Cerebellar nuclear complex (tissue), 1 donor: ENCODE measurements at regions not wholly inside any gene's neighbourhood (a gene's known extent, or its start where the extent isn't known, plus 50 kb on each side); places are given as distances from the start of the nearest gene placed in this dataset.

Experiments used
- DNase-seq, 2 experiments: peaks; one replicate each; lab custom pipeline; 2025; lab: John Stamatoyannopoulos, UW

GRCh38 chr1:5497503-5497902, 494.7 kb downstream of the NPHP4 start:
- DNase-seq: no peak

GRCh38 chr1:5495596-5496410, 496.4 kb downstream of the NPHP4 start:
- no peak for DNase-seq

DNA sequence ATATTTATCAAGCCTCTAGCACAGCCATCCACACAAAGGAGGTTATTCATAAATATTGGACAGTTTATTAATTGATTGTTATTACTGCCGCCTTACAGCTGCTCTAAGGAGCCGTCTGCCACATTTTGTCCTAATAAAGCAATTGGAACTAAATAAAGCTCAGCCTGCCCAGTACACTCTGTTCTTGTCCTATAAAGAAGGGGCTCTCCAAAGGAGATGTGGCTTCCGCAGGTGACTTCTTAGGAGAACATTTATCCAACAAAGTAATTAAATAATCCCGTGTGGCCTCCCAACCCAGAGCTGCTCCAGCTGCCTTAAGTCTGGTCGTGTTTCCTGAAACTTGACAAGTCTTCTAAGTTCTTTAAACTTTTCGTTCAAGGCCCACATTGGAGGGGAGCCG, 497.7 kb downstream of the NPHP4 start:
- DNase-seq: no peak

- no peak for DNase-seq
Measured at GRCh38 chr1:5493851-5494311, 498.3 kb downstream of the NPHP4 start.

GRCh38 chr1:5493275-5493674, 498.9 kb downstream of the NPHP4 start:
- DNase-seq: no peak

DNA sequence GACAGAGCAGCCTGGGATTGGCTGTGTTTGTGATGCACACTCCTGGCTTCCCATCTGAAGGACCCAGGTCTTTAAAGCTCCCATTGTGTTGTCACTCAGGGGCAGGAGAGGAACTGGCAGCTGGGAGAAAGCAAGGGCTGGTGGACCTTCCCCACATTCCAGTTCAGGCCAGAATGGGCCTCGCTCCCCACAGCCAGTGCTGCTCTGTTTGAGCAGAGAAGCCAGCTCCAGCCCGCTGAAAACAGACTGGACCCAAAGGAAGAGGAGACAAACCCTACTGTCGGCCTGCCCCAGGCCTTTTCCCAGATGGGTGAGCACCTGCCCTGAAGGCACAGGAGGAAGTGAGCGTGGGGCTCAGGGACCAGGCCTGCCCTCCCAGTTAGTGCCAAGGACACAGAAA, 499.4 kb downstream of the NPHP4 start:
- DNase-seq: no peak

GRCh38 chr1:5491207-5491904, 500.9 kb downstream of the NPHP4 start:
- DNase-seq: no peak

GRCh38 chr1:5490635-5491034, 501.6 kb downstream of the NPHP4 start:
- DNase-seq: no peak

DNA sequence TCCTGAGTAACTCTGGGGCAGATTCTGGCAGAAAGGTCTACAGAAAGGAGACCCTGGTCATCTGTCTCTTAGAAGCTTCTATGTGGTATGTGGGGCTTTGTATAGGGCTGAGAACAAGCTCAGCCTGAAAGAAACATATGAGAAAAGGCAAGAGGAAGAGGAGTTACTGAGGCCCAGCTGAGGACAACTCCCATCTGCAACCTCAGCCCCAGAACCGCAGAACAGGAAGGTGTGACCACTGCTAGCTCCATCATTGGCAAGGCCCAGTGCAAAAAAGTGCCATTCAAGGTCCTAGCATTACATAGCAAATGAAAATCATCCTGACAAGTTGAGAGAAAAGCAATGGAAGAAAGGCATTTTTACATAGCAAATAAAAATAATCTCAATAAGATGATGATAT, 503.8 kb downstream of the NPHP4 start:
- DNase-seq: no peak

- no peak for DNase-seq
Measured at GRCh38 chr1:5485968-5486696, 506.1 kb downstream of the NPHP4 start.

DNA sequence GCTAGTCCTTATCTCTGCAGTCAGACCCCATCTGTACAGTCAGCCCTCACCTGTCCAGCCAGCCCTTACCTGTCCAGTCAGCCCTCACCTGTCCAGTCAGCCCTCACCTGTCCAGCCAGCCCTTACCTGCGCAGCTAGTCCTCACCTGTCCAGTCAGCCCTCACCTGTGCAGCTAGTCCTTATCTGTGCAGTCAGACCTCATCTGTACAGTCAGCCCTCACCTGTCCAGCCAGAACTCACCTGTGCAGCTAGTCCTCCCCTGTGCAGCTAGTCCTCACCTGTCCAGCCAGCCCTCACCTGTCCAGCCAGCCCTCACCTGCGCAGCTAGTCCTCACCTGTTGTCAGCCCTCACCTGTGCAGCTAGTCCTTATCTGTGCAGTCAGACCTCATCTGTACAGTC, 506.8 kb downstream of the NPHP4 start:
- DNase-seq: no peak

DNA sequence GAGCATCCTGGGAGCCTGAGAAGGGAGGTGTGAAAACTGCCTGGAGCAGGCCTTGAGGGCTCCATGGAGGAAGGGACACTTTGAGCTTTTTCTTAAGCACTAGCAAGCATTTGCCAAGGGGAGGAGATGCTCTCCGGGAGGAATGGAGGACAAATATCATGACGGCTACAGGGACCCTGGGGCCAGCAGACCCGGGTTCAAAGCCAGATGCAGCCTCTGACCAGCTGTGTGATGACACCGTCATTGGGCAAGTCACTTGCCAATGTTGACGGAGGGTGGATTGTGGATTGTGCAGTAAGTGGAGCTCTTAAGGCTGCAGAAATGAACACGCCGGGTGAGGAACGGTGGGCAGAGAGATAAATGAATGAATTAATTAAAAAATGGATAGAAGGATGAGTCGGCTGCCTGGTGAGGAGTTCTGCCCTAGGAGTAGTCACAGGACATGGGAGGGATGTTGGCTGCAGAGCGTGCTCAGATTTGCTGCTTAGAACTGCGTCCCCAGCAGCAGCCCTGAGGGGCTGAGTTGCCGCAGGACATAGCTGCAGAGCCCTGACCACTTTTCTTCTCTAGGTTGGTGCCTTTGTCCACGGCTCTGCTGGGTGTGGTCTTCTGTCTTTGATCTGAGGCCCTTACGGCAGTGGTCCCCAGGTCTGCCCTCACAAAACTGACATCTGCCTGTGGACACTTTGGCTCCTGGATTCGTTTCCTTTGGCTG, 507.6 kb downstream of the NPHP4 start:
- no peak for DNase-seq

DNA sequence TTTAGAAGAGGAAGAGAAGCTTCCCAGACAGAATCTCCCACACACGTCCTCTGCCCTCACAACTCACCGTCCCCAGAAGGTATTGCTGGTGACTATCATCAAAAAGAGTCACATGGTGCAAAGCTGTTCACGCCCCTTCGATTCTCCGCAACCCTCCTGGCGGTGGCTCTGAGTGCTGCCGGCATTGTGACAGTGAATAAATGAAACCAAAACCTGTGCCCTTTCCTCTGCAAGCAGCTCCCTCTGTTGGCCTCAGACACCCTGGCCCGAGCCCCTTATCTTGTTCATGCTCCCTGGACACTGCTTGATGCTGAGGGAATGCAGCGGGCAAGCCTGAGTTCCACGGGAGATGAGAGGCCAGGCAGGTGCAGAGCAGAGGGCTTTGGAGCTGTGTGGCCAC, 510.3 kb downstream of the NPHP4 start:
- DNase-seq: no peak

DNA sequence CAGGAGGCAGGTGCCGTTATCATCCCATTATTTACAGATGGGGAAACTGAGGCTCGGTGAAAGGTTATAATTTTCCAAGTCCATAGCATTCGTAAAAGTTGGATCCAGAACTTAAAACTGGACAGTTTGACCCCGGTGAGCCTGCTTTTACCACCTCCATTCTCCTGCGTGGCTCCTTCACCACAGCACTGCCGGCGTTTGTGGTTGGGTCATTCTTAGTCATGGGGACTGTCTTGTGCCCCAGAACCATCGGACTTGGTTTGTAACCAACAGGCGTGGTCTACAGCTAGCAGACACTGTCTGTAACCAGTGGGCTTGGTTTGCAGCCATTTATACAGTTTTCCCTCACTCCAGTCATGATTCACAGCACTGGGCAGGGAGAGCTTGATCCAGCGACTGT, 511.3 kb downstream of the NPHP4 start:
- no peak for DNase-seq

DNA sequence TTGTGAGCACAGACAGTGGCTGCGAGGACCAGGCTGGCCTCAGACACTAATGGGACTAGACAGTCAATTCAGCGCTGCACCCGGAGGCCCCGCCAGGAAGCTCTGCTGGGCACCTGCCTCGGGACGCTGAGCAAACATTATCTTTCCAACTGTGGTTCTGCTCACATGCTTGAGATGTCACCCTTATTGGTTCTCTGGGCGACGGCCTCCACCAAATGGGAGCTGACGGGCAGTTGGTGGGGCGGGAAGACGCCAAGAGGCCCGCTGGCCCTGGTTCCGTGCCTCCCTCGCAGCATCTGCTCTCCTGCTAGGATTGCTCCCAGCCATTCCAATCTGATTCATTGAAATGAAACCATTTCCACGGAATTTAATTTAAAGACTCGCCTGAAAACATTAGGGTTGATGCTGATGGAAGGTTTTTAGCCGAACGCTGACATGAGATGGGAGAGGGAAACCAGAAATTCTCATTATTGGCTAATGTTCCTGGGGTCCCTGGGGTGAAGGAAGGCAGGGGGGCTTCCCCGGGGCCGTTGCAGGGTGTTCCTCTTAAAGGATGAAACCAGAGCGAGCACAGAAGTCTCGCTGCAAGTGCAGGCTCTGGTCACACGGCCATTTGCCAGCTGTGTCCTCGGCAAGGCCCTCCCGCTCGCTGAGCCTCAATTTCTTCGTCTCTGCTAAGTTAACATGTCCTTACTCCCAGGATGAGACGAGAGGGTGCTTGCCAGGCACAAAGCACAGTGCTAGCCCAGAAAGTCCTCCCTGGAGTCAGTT, 512.2 kb downstream of the NPHP4 start:
- peak; percentile 52 to 63 for DNase-seq

- no peak for DNase-seq
Measured at GRCh38 chr1:5478961-5479360, 513.3 kb downstream of the NPHP4 start.

DNA sequence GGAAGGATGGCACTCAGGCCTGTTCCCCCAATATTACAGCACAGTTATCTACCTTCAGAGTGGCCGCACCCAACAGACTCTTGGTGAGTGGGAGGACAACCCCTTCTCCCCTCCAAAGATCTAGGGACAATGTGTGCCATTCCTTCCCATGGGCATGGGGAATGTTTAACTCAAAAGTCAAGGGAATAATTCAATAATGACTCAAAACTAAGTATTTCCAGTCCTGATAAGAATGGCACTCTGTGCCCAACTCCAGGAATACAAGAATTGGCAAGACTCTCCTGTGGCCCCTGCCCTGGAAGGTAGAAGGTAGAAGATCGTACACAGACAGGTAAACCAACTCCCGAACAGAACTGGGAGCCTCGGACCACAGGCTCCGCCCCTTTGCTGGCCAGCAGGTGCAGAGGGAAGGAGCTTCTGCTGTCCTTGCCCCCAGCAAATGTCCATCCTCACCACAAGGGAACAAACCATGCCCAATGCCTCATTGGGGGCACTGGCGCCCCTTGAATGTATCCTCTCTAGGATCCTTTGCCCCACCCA, 514.0 kb downstream of the NPHP4 start:
- no peak for DNase-seq

GRCh38 chr1:5477716-5478115, 514.5 kb downstream of the NPHP4 start:
- no peak for DNase-seq

- DNase-seq: no peak
Measured at GRCh38 chr1:5475572-5475971, 516.7 kb downstream of the NPHP4 start.

- no peak for DNase-seq
Measured at GRCh38 chr1:5473268-5473667, 519.0 kb downstream of the NPHP4 start.

- no peak for DNase-seq
Measured at GRCh38 chr1:5466487-5466886, 525.7 kb downstream of the NPHP4 start.
